H1 (cell line): ENCODE measurements at regions not wholly inside any gene's neighbourhood (a gene's known extent, or its start where the extent isn't known, plus 50 kb on each side); places are given as distances from the start of the nearest gene placed in this dataset.

Source experiments
- CTCF ChIA-PET: fragments of 300-600 bp; sonication (Branson Sonifier 250); formaldehyde crosslinking; loops from one replicate; lab custom pipeline; 2021; ENCODE audit not compliant: partially characterized antibody; lab: Charles Lee
- POLR2A ChIA-PET: fragments of 300-600 bp; sonication (Branson Sonifier 250); formaldehyde crosslinking; loops from one replicate; lab custom pipeline; 2021; ENCODE audit warnings: inconsistent platforms; ENCODE audit not compliant: partially characterized antibody; lab: Charles Lee
- DNase-seq, 2 experiments: peaks; one replicate each; pipeline versions ENCODE4 v3.0.0 to v3.0.0-alpha.2; 2010 to 2022; ENCODE audit warnings: low spot score in 2 of 2, low read depth in 1 of 2, mixed read lengths in 1 of 2
- FAIRE-seq: peaks from 2 replicates; lab custom pipeline; 2011; peaks lifted over from hg19 to GRCh38; lab: Jason Lieb, UNC
- H2AFZ ChIP-seq: 2 replicates; pipeline ENCODE4 v1.8.1; 2012; ENCODE audit warnings: low read length, inconsistent platforms
- H2AK5ac ChIP-seq: 2 replicates; pipeline ENCODE4 v1.6.1; 2013; ENCODE audit warnings: low read depth, low read length
- H2BK120ac ChIP-seq: replicated peaks from 2 replicates; pipeline ENCODE3; 2013; ENCODE audit warnings: low read depth, low read length, inconsistent platforms
- H2BK12ac ChIP-seq: 2 replicates; pipeline ENCODE4 v1.6.1; 2013; ENCODE audit warnings: low read depth, low read length
- H2BK15ac ChIP-seq: 2 replicates; pipeline ENCODE4 v1.6.1; 2013; ENCODE audit warnings: low read length
- H2BK20ac ChIP-seq: 2 replicates; pipeline ENCODE4 v1.6.1; 2013; ENCODE audit warnings: low read length
- H2BK5ac ChIP-seq: 2 replicates; pipeline ENCODE4 v1.6.1; 2013; ENCODE audit warnings: low read depth, low read length
- H3K14ac ChIP-seq: 2 replicates; pipeline ENCODE4 v1.6.1; 2013; ENCODE audit warnings: inconsistent platforms; ENCODE audit not compliant: insufficient read length
- H3K18ac ChIP-seq: 2 replicates; pipeline ENCODE4 v1.6.1; 2013; ENCODE audit warnings: low read length; ENCODE audit errors: extremely low read depth
- H3K23ac ChIP-seq: 2 replicates; pipeline ENCODE4 v1.6.1; 2013; ENCODE audit warnings: inconsistent platforms; ENCODE audit not compliant: insufficient read length
- H3K23me2 ChIP-seq: 2 replicates; pipeline ENCODE4 v1.6.1; 2013; ENCODE audit warnings: low read depth, low read length
- H3K27ac ChIP-seq: 2 replicates; pipeline ENCODE4 v1.6.1; 2011; ENCODE audit warnings: low read depth, low read length, inconsistent platforms
- H3K27me3 ChIP-seq, 4 experiments: replicated peaks in 1 of 4; 1 replicate in 1 of 4; 2 replicates in 3 of 4; pipeline versions ENCODE4 v1.6.1 to v1.8.1; 2011 to 2013; ENCODE audit warnings: low read length in 3 of 4, mild to moderate bottlenecking in 3 of 4, inconsistent platforms in 2 of 4, mixed read lengths in 2 of 4, moderate library complexity in 1 of 4; ENCODE audit not compliant: control insufficient read depth in 3 of 4, insufficient read depth in 3 of 4; ENCODE audit errors: extremely low read depth in 1 of 4
- H3K36me3 ChIP-seq, 4 experiments: 2 replicates each; pipeline versions ENCODE4 v1.6.1 to v1.8.1; 2011 to 2013; ENCODE audit warnings: mild to moderate bottlenecking in 4 of 4, low read length in 3 of 4, moderate library complexity in 2 of 4, control low read depth in 1 of 4, inconsistent platforms in 1 of 4; ENCODE audit not compliant: insufficient read depth in 4 of 4, control insufficient read depth in 2 of 4
- H3K4ac ChIP-seq: replicated peaks from 2 replicates; pipeline ENCODE3; 2013; ENCODE audit warnings: low read length, low read depth, mixed read lengths, inconsistent platforms; ENCODE audit not compliant: insufficient read length
- H3K4me1 ChIP-seq, 4 experiments: replicated peaks in 1 of 4; 1 replicate in 1 of 4; 2 replicates in 3 of 4; pipeline versions ENCODE4 v1.6.1 to v1.8.1; 2011 to 2013; ENCODE audit warnings: low read length in 3 of 4, inconsistent platforms in 2 of 4, mixed read lengths in 1 of 4; ENCODE audit not compliant: insufficient read depth in 4 of 4, control insufficient read depth in 3 of 4
- H3K4me2 ChIP-seq, 2 experiments: 2 replicates each; pipeline versions ENCODE4 v1.6.1 to v1.8.1; 2011 to 2013; ENCODE audit warnings: low read depth in 2 of 2, low read length in 2 of 2, control low read depth in 1 of 2, inconsistent platforms in 1 of 2, mild to moderate bottlenecking in 1 of 2; ENCODE audit not compliant: insufficient read depth in 1 of 2
- H3K4me3 ChIP-seq, 4 experiments: fragments of 200-600, 300-600 bp in 1 of 4; sonication (generic), shearing (Covaris generic), sonication (Bioruptor Twin) in 1 of 4; 2 replicates each; pipeline versions ENCODE4 v1.5.1 to v1.8.1; 2011 to 2016; ENCODE audit warnings: low read length in 4 of 4, low read depth in 3 of 4, control low read depth in 2 of 4, inconsistent platforms in 2 of 4, mild to moderate bottlenecking in 2 of 4, mixed read lengths in 1 of 4, moderate library complexity in 1 of 4; ENCODE audit not compliant: insufficient read depth in 2 of 4; ENCODE audit errors: extremely low read depth in 1 of 4
- H3K56ac ChIP-seq: replicated peaks from 2 replicates; pipeline ENCODE3; 2013; ENCODE audit warnings: low read depth, mild to moderate bottlenecking, mixed read lengths, low read length, inconsistent platforms; ENCODE audit not compliant: insufficient read length
- H3K79me1 ChIP-seq: 2 replicates; pipeline ENCODE4 v1.6.1; 2013; ENCODE audit warnings: low read depth, low read length, control low read depth
- H3K79me2 ChIP-seq, 2 experiments: 2 replicates each; pipeline versions ENCODE4 v1.6.1 to v1.8.1; 2012 to 2013; ENCODE audit warnings: low read length in 2 of 2, mild to moderate bottlenecking in 2 of 2, inconsistent platforms in 1 of 2; ENCODE audit not compliant: insufficient read depth in 2 of 2, control insufficient read depth in 1 of 2
- H3K9ac ChIP-seq, 4 experiments: replicated peaks in 1 of 4; 1 replicate in 1 of 4; 2 replicates in 3 of 4; pipeline versions ENCODE4 v1.6.1 to v1.8.1; 2011 to 2013; ENCODE audit warnings: low read depth in 3 of 4, low read length in 3 of 4, control low read depth in 2 of 4, mild to moderate bottlenecking in 2 of 4, moderate library complexity in 2 of 4, inconsistent platforms in 1 of 4; ENCODE audit errors: extremely low read depth in 1 of 4
- H3K9me3 ChIP-seq, 2 experiments: 2 replicates each; pipeline versions ENCODE4 v1.6.1 to v1.8.1; 2012 to 2013; ENCODE audit warnings: mild to moderate bottlenecking in 2 of 2, moderate library complexity in 2 of 2, control low read depth in 1 of 2, inconsistent platforms in 1 of 2, low read depth in 1 of 2, low read length in 1 of 2, mixed read lengths in 1 of 2; ENCODE audit not compliant: insufficient read depth in 2 of 2
- H4K20me1 ChIP-seq, 2 experiments: replicated peaks in 1 of 2; 2 replicates each; pipeline versions ENCODE3 to v1.8.1; 2011 to 2013; ENCODE audit warnings: inconsistent platforms in 2 of 2, low read length in 2 of 2, mild to moderate bottlenecking in 1 of 2; ENCODE audit not compliant: insufficient read depth in 2 of 2, control insufficient read depth in 1 of 2
- H4K5ac ChIP-seq: 2 replicates; pipeline ENCODE4 v1.6.1; 2013; ENCODE audit warnings: low read length, low read depth, mixed read lengths, inconsistent platforms; ENCODE audit not compliant: insufficient read length
- H4K8ac ChIP-seq: 2 replicates; pipeline ENCODE4 v1.8.0; 2013; ENCODE audit warnings: mild to moderate bottlenecking, moderate library complexity, low read length, inconsistent platforms; ENCODE audit not compliant: insufficient read depth; ENCODE audit errors: extremely low read depth
- H4K91ac ChIP-seq: replicated peaks from 2 replicates; pipeline ENCODE3; 2013; ENCODE audit warnings: low read length, mixed read lengths, inconsistent platforms; ENCODE audit not compliant: insufficient read length
- CBX5 ChIP-seq: fragments of 300-800, 300-1000 bp; sonication (generic); IDR thresholded peaks from 2 replicates; pipeline ENCODE4 v1.7.1; 2016; ENCODE audit warnings: antibody characterized with exemption, low read length, low read depth
- CBX8 ChIP-seq: fragments of 300-800, 300-1000 bp; sonication (generic); IDR thresholded peaks from 2 replicates; pipeline ENCODE4 v1.7.1; 2016; ENCODE audit warnings: low read depth, low read length, borderline replicate concordance
- EP300 ChIP-seq, 2 experiments: IDR thresholded peaks; 1 replicate in 1 of 2; 2 replicates in 1 of 2; pipeline ENCODE4 v1.6.1; 2011 to 2012; ENCODE audit warnings: low read depth in 2 of 2, low read length in 2 of 2, mild to moderate bottlenecking in 2 of 2, borderline replicate concordance in 1 of 2, inconsistent platforms in 1 of 2, moderate library complexity in 1 of 2
- FOSL1 ChIP-seq: IDR thresholded peaks from 2 replicates; pipeline ENCODE4 v1.6.1; 2011; ENCODE audit warnings: mild to moderate bottlenecking, low read depth, low read length, moderate library complexity; ENCODE audit not compliant: insufficient read depth
- GABPA ChIP-seq: IDR thresholded peaks from 2 replicates; pipeline ENCODE4 v1.6.1; 2011; ENCODE audit warnings: mild to moderate bottlenecking, low read length, moderate library complexity, borderline replicate concordance; ENCODE audit not compliant: insufficient read depth
- GTF2F1 ChIP-seq: IDR thresholded peaks from 2 replicates; pipeline ENCODE4 v1.6.1; 2012; ENCODE audit warnings: low read depth, low read length, improper control_type of control experiment, borderline replicate concordance
- KDM1A ChIP-seq: fragments of 200-600, 300-600 bp; sonication (generic); IDR thresholded peaks from 2 replicates; pipeline ENCODE4 v1.7.1; 2016; ENCODE audit warnings: mild to moderate bottlenecking, low read length, borderline replicate concordance
- POLR2AphosphoS5 ChIP-seq: IDR thresholded peaks from 2 replicates; pipeline ENCODE4 v1.6.1; 2011; ENCODE audit warnings: low read depth, low read length
- RBBP5 ChIP-seq: IDR thresholded peaks from 2 replicates; pipeline ENCODE4 v1.7.1; 2012; ENCODE audit warnings: low read depth, mild to moderate bottlenecking, inconsistent platforms, low read length, moderate library complexity, borderline replicate concordance
- SUZ12 ChIP-seq: fragments of 200-600 bp; sonication (generic); IDR thresholded peaks from 2 replicates; pipeline ENCODE4 v1.6.1; 2012; ENCODE audit warnings: mild to moderate bottlenecking, inconsistent platforms, low read length, moderate library complexity, mixed read lengths
- TBP ChIP-seq: IDR thresholded peaks from 2 replicates; pipeline ENCODE4 v1.6.1; 2011; ENCODE audit warnings: low read depth, low read length, improper control_type of control experiment
- USF2 ChIP-seq: IDR thresholded peaks from 2 replicates; pipeline ENCODE4 v1.6.1; 2011; ENCODE audit warnings: low read length, improper control_type of control experiment
- WGBS, 2 experiments: shearing (Covaris generic) in 1 of 2; methylation state at CpG; one replicate each; pipeline versions ENCODE4 v1.1.6 to v1.1.7; 2013 to 2015; ENCODE audit warnings: low lambda C conversion rate in 2 of 2, mixed read lengths in 2 of 2, inconsistent platforms in 1 of 2, low coverage in 1 of 2, missing lambda C conversion rate in 1 of 2; ENCODE audit not compliant: insufficient replicate concordance in 2 of 2, insufficient coverage in 1 of 2, insufficient read length in 1 of 2; ENCODE audit errors: extremely low coverage in 1 of 2, missing lambda C conversion rate in 1 of 2; 5-methylcytosine and 5-hydroxymethylcytosine counted together

GRCh38 chr3:99339222-99339621, 299.2 kb upstream of the COL8A1 start:
- no peak overlapping the region for H3K23ac ChIP-seq
- no peak overlapping the region for H2BK12ac ChIP-seq
- H3K9me3 ChIP-seq = no peaks in the 10 kb centered on the region
- H2AK5ac ChIP-seq = no peak overlapping the region
- TF ChIP-seq USF2 = no peak
- TF ChIP-seq CBX5 = no peak
- TF ChIP-seq GTF2F1 = no peak
- TF ChIP-seq EP300 (IDR thresholded peaks at IDR 0.05; ENCODE audit: borderline replicate concordance in 1 of 2, low read depth in 2 of 2, low read length in 2 of 2) = no peak
- no peak for TF ChIP-seq CBX8
- TF ChIP-seq POLR2AphosphoS5 = no peak
- TF ChIP-seq KDM1A = no peak
- no peak for TF ChIP-seq FOSL1
- TF ChIP-seq TBP = no peak
- no peak for TF ChIP-seq GABPA
- no peak for TF ChIP-seq RBBP5
- no peak for TF ChIP-seq SUZ12
- TF ChIP-seq, all 59 proteins: peak for 0
- Histone ChIP-seq H2BK5ac (no peak overlapping the region), H3K27ac (no peak overlapping the region), H2AFZ (no peak overlapping the region), H3K56ac (no peak overlapping the region), H3K14ac (no peak overlapping the region), H3K4me3 (no peak overlapping the region), H3K79me1 (no peaks in the 10 kb centered on the region), H3K36me3 (no peaks in the 10 kb centered on the region), H3K4ac (no peak overlapping the region), H3K4me1 (no peaks in the 10 kb centered on the region), H4K20me1 (no peaks in the 10 kb centered on the region), H3K79me2 (no peaks in the 10 kb centered on the region), H3K27me3 (no peaks in the 10 kb centered on the region), H3K23me2 (no peaks in the 10 kb centered on the region), H4K5ac (no peak overlapping the region), H4K8ac (no peak overlapping the region), H3K9ac (no peak overlapping the region), H3K18ac (no peak overlapping the region), H4K91ac (no peak overlapping the region), H2BK20ac (no peak overlapping the region), H3K4me2 (no peak overlapping the region), H2BK120ac (no peak overlapping the region), H2BK15ac (no peak overlapping the region)
- POLR2A ChIA-PET = no interaction called here
- CTCF ChIA-PET = no interaction called here
- FAIRE-seq (no peak), DNase-seq (no peak)
- 87% methylated on average over 4 of the region's 4 CpGs; no CpG with 5 or more reads in 1 of the 2 experiments for WGBS, 2 experiments
